Tibial nerve (tissue), 4 donors: ENCODE measurements at regions not wholly inside any gene's neighbourhood (a gene's known extent, or its start where the extent isn't known, plus 50 kb on each side); places are given as distances from the start of the nearest gene placed in this dataset.

Experiments used
- DNase-seq, 2 donors: peaks; one replicate each; pipeline ENCODE4 v3.0.0-alpha.2; 2019; ENCODE audit warnings: low spot score in 2 of 2
- H3K27ac ChIP-seq, 4 donors: fragments of 200-600 bp; sonication (generic) in 3 of 4; one replicate each; pipeline ENCODE4 v1.5.1; 2017 to 2019; ENCODE audit warnings: mild to moderate bottlenecking in 1 of 4
- H3K27me3 ChIP-seq, 2 donors: fragments of 200-600 bp; sonication (generic) in 1 of 2; one replicate each; pipeline versions ENCODE4 v1.5.1 to v1.6.0; 2017 to 2019
- H3K36me3 ChIP-seq, 3 donors: fragments of 200-600 bp; sonication (generic); one replicate each; pipeline ENCODE4 v1.5.1; 2018 to 2019
- H3K4me1 ChIP-seq, 4 donors: fragments of 200-600 bp; sonication (generic) in 3 of 4; one replicate each; pipeline ENCODE4 v1.5.1; 2017 to 2019
- H3K4me3 ChIP-seq, 4 donors: fragments of 200-600 bp; sonication (generic) in 3 of 4; one replicate each; pipeline ENCODE4 v1.5.1; 2017 to 2019; ENCODE audit warnings: mild to moderate bottlenecking in 1 of 4, moderate library complexity in 1 of 4
- H3K9me3 ChIP-seq, 4 donors: fragments of 200-600 bp; sonication (generic) in 3 of 4; one replicate each; pipeline ENCODE4 v1.5.1; 2017 to 2019
- EP300 ChIP-seq, 2 donors: sonication (generic); formaldehyde crosslinking; IDR thresholded peaks; one replicate each; pipeline ENCODE4 v1.6.1; 2017; ENCODE audit warnings: antibody characterized with exemption in 2 of 2, mild to moderate bottlenecking in 1 of 2
- POLR2A ChIP-seq, 2 donors: fragments of 450-650 bp; IDR thresholded peaks; one replicate each; pipeline ENCODE4 v1.6.1; 2017; ENCODE audit warnings: antibody characterized with exemption in 2 of 2, mild to moderate bottlenecking in 2 of 2, moderate library complexity in 2 of 2
- whole genome bisulfite sequencing, 2 donors: methylation state at CpG; one replicate each; pipeline ENCODE4 v1.1.5; 2018; 5-methylcytosine and 5-hydroxymethylcytosine counted together
- TF ChIP-seq, protein P1 (sequence below), 5 experiments: fragments of 200-600 bp in 3 of 5; fragments of 450-650 bp in 2 of 5; sonication (generic) in 3 of 5; IDR thresholded peaks; one replicate each; pipeline ENCODE4 v1.5.1; 2016 to 2019; ENCODE audit warnings: antibody characterized with exemption in 5 of 5, mild to moderate bottlenecking in 3 of 5, moderate library complexity in 2 of 5

DNA sequence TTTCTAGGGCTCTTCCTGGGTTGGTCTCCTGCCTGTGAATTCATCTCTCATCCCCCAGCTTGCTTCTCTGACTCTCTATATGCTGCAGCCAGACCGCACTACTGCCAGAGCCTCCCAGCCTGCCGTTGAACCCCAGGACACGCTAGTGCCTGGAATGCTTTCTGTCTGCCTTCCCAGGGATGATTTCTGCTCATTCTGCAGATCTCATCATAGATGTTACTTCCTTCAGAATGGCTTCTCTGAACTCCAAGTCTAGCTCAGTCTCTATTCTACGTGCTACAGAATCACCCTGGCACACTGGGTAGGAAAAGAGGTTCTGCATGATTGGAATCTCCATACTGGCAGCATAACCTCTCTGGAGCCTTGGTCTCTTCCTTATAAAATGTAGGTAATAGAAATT lies 94.8 kb upstream of the RAB12 start:
- Histone ChIP-seq H3K9me3 (no peaks in the 10 kb centered on the region), H3K4me3 (no peak overlapping the region), H3K4me1 (no peaks in the 10 kb centered on the region), H3K27me3 (no peaks in the 10 kb centered on the region), H3K36me3 (no peaks in the 10 kb centered on the region), H3K27ac (no peak overlapping the region)
- TF ChIP-seq POLR2A (IDR thresholded peaks at IDR 0.05) (no peak), EP300 (IDR thresholded peaks at IDR 0.05) (no peak)
- TF ChIP-seq, protein P1, sequence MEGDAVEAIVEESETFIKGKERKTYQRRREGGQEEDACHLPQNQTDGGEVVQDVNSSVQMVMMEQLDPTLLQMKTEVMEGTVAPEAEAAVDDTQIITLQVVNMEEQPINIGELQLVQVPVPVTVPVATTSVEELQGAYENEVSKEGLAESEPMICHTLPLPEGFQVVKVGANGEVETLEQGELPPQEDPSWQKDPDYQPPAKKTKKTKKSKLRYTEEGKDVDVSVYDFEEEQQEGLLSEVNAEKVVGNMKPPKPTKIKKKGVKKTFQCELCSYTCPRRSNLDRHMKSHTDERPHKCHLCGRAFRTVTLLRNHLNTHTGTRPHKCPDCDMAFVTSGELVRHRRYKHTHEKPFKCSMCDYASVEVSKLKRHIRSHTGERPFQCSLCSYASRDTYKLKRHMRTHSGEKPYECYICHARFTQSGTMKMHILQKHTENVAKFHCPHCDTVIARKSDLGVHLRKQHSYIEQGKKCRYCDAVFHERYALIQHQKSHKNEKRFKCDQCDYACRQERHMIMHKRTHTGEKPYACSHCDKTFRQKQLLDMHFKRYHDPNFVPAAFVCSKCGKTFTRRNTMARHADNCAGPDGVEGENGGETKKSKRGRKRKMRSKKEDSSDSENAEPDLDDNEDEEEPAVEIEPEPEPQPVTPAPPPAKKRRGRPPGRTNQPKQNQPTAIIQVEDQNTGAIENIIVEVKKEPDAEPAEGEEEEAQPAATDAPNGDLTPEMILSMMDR (IDR thresholded peaks at IDR 0.05) = no peak
- no peak for DNase-seq
- WGBS, 2 donors = 77 to 85% methylated on average over 4 of the region's 4 CpGs

GRCh38 chr18:8515142-8515865 lies 93.9 kb upstream of the RAB12 start:
- WGBS, 2 donors = 69 to 77% methylated on average over 9 of the region's 9 CpGs
- Histone ChIP-seq H3K4me1 (no peaks in the 10 kb centered on the region), H3K27ac (no peak overlapping the region), H3K4me3 (no peak overlapping the region), H3K9me3 (peaks cover 0 to 2% (median 0%) of the 10 kb centered on the region in 4 donors), H3K36me3 (no peaks in the 10 kb centered on the region), H3K27me3 (no peaks in the 10 kb centered on the region)
- no peak for DNase-seq
- TF ChIP-seq EP300 (IDR thresholded peaks at IDR 0.05) (no peak), POLR2A (IDR thresholded peaks at IDR 0.05) (no peak)
- TF ChIP-seq, protein P1 (IDR thresholded peaks at IDR 0.05) = no peak

DNA sequence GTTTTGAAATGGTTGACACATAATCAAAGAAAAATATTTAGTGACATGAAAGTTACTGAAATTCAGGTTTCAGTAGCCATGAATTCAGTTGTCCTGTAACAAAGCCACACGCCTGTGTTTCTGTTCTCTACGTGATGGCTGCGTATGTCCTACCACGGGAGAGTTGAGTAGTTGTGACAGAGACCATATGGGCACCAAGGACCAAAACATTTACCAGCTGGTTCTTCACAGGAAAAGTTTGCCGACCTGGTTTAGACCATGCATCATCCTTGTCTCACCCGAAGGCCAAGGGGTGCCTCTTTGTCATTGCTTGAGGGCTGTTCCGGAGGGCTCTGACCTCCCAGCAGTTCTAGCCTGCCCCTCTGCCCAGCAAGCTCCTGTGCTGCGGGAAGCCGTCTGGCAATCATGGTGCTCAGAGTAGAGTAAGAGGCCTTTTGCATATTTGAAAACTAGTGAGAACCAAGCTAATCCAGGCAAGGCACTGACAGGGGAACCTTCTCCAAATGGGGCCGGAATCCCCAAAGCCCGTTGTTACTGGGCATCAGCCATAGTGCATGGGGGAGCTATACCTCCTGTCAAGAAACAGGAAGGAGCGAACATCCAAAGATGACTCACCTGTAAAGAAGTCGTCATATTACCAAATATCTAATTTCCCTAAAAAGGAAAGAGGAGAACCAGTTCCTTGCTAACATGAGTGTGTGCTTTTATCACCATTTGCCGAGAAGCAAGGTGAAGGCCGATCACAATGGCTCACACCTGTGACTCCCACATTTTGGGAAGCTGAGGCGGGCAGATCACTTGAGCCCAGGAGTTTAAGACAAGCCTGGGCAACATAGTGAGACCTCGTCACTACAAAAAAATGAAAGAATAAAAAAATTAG lies 92.6 kb upstream of the RAB12 start:
- no peak for TF ChIP-seq EP300 (IDR thresholded peaks at IDR 0.05)
- TF ChIP-seq, protein P1 (IDR thresholded peaks at IDR 0.05) = no peak
- no peak for TF ChIP-seq POLR2A (IDR thresholded peaks at IDR 0.05)
- no peak overlapping the region for H3K4me3 ChIP-seq
- no peaks in the 10 kb centered on the region for H3K4me1 ChIP-seq
- peaks cover 0 to 9% (median 0%) of the 10 kb centered on the region in 4 donors for H3K9me3 ChIP-seq
- WGBS, 2 donors = 88 to 93% methylated on average over 17 of the region's 17 CpGs
- no peaks in the 10 kb centered on the region for H3K27me3 ChIP-seq
- no peaks in the 10 kb centered on the region for H3K36me3 ChIP-seq
- DNase-seq = no peak
- no peak overlapping the region for H3K27ac ChIP-seq

- DNase-seq = no peak
- H3K27ac ChIP-seq = no peak overlapping the region
- H3K36me3 ChIP-seq = no peaks in the 10 kb centered on the region
- no peaks in the 10 kb centered on the region for H3K4me1 ChIP-seq
- WGBS, 2 donors = 92 to 94% methylated on average over 3 of the region's 3 CpGs
- TF ChIP-seq POLR2A (IDR thresholded peaks at IDR 0.05) (no peak), EP300 (IDR thresholded peaks at IDR 0.05) (no peak)
- TF ChIP-seq, protein P1 (IDR thresholded peaks at IDR 0.05) = no peak
- no peaks in the 10 kb centered on the region for H3K27me3 ChIP-seq
- H3K9me3 ChIP-seq = peaks cover 0 to 9% (median 0%) of the 10 kb centered on the region in 4 donors
- no peak overlapping the region for H3K4me3 ChIP-seq
These were observed 92.0 kb upstream of the RAB12 start for GRCh38 chr18:8517276-8517675.

DNA sequence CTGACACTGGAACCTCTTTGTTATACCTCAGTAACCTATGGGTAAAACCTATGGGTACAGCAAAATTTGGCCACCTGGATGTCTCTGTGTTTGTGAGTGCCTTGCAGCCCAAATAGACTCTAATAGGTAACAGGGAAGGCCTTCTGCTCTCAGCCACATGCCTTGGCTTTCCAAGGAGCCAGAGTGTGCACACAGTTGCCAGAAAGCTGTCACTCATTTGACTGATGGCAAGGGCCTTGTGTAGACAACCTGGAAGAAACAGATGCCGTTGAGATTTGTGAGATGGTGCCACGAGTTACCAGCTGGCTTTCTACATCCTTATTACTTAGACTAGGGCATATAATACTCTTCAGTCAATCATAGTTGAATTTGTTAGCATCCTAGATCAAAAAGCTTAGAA lies 90.1 kb upstream of the RAB12 start:
- TF ChIP-seq, protein P1 (IDR thresholded peaks at IDR 0.05) = no peak
- Histone ChIP-seq H3K27ac (no peak overlapping the region), H3K4me1 (no peaks in the 10 kb centered on the region), H3K27me3 (no peaks in the 10 kb centered on the region), H3K9me3 (peaks cover 0 to 9% (median 0%) of the 10 kb centered on the region in 4 donors), H3K36me3 (no peaks in the 10 kb centered on the region), H3K4me3 (no peak overlapping the region)
- 44 to 78% methylated on average over 2 of the region's 2 CpGs for WGBS, 2 donors
- DNase-seq = no peak
